GM12892 (cell line): ENCODE measurements at regions not wholly inside any gene's neighbourhood (a gene's known extent, or its start where the extent isn't known, plus 50 kb on each side); places are given as distances from the start of the nearest gene placed in this dataset.

Experiments
- POLR2A ChIP-seq: IDR thresholded peaks from 2 replicates; pipeline ENCODE4 v1.6.1; 2011; ENCODE audit warnings: low read depth, low read length, control low read depth
- POLR2AphosphoS5 ChIP-seq: IDR thresholded peaks from 2 replicates; pipeline ENCODE4 v1.6.1; 2011; ENCODE audit warnings: low read depth, low read length, control low read depth

DNA sequence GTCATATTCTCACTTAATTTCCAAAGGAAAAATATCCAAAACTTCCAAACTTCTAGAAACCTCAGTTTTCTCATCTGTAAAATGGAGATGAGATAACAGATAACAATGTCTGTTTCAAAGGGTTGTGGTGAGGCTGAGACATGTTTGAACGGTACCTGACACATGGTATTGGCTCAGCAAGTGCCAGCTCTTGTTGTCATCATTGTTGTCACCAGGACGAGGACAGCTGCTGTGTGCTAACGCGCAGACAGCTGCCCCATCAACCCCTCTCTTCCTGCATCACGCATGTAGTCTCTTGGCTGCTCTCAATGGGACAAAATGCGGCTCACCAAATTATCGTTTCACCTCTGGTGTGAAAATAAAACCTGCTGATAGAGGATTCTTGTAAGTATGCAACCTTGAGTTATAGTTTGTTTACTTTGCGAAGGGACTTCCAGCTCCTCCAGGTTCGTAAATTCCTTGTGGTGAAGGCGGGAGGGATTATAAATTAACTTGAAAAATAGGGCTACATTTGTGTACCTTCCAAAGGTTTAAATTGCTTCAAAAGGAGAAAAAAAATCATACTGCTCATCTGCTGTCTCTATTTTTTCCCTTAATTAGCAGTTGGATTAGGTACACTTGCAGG is 605.4 kb downstream of the BCL11A start:
- TF ChIP-seq POLR2A (no peak), POLR2AphosphoS5 (no peak)
